GM12878 (cell line): ENCODE measurements at regions not wholly inside any gene's neighbourhood (a gene's known extent, or its start where the extent isn't known, plus 50 kb on each side); places are given as distances from the start of the nearest gene placed in this dataset.

Source experiments
- ATAC-seq: fragments of 200-7000 bp; cut with Tn5 transposase; 3 replicates; pipeline ENCODE4 v1.9.1; 2020; ENCODE audit warnings: mild to moderate bottlenecking, moderate library complexity
- BruUV-seq: library from RNA; stranded (reverse); fragments of 400-500 nt; replicated peaks from 2 replicates; lab custom pipeline; 2021; lab: Mats Ljungman, UMichigan
- CTCF ChIA-PET: fragments of 300-600 bp; sonication (Branson Sonifier 250); formaldehyde crosslinking; extraction: SDS; loops from one replicate; lab custom pipeline; 2021; ENCODE audit warnings: inconsistent platforms; lab: Yijun Ruan, JAX
- POLR2A ChIA-PET: fragments of 350-600 bp; formaldehyde crosslinking; extraction: SDS; loops from one replicate; lab custom pipeline; 2021; ENCODE audit warnings: inconsistent platforms; lab: Charles Lee
- RAD21 ChIA-PET: fragments of 300-600 bp; sonication (Branson Sonifier 250); formaldehyde crosslinking; loops from one replicate; lab custom pipeline; 2023; ENCODE audit warnings: antibody characterized with exemption; ENCODE audit not compliant: unreplicated experiment; lab: Charles Lee
- SMC1A ChIA-PET: fragments of 300-600 bp; sonication (Branson Sonifier 250); formaldehyde crosslinking; loops from one replicate; lab custom pipeline; 2023; ENCODE audit not compliant: unreplicated experiment, uncharacterized antibody; lab: Charles Lee
- DNase-seq: peaks from one replicate; pipeline ENCODE4 v3.0.0-alpha.2; 2011; ENCODE audit warnings: low read depth, low spot score
- FAIRE-seq: peaks from 3 replicates; lab custom pipeline; 2011; peaks lifted over from hg19 to GRCh38; lab: Jason Lieb, UNC
- H2AFZ ChIP-seq: 2 replicates; pipeline ENCODE4 v1.6.0; 2011; ENCODE audit warnings: low read depth, low read length, control low read depth; ENCODE audit not compliant: control insufficient read depth
- H3K27ac ChIP-seq: 2 replicates; pipeline ENCODE4 v1.5.1; 2011; ENCODE audit warnings: control low read depth; ENCODE audit not compliant: control insufficient read depth, insufficient read depth
- H3K27me3 ChIP-seq, 2 experiments: replicated peaks in 1 of 2; 2 replicates each; pipeline versions ENCODE4 v1.6.0 to v1.6.1; 2011; ENCODE audit warnings: low read length in 1 of 2; ENCODE audit not compliant: control insufficient read depth in 2 of 2, insufficient read depth in 2 of 2
- H3K36me3 ChIP-seq, 2 experiments: 2 replicates each; pipeline ENCODE4 v1.5.1; 2011; ENCODE audit warnings: low read length in 1 of 2; ENCODE audit not compliant: control insufficient read depth in 2 of 2, insufficient read depth in 2 of 2
- H3K4me1 ChIP-seq: 2 replicates; pipeline ENCODE4 v1.6.1; 2011; ENCODE audit warnings: mild to moderate bottlenecking, low read length, moderate library complexity, mixed read lengths; ENCODE audit not compliant: control insufficient read depth, insufficient read depth
- H3K4me2 ChIP-seq: 2 replicates; pipeline ENCODE4 v1.6.0; 2011; ENCODE audit warnings: control low read depth; ENCODE audit not compliant: control insufficient read depth, insufficient read depth
- H3K4me3 ChIP-seq: fragments of 200-600 bp; sonication (generic); 2 replicates; pipeline ENCODE4 v1.5.1; 2016
- H3K79me2 ChIP-seq: 2 replicates; pipeline ENCODE4 v1.6.0; 2011; ENCODE audit warnings: low read length; ENCODE audit not compliant: control insufficient read depth, insufficient read depth
- H3K9ac ChIP-seq: 2 replicates; pipeline ENCODE4 v1.8.0; 2011; ENCODE audit warnings: low read length, control low read depth, mixed read lengths; ENCODE audit not compliant: control insufficient read depth, insufficient read depth
- H3K9me3 ChIP-seq: replicated peaks from 3 replicates; pipeline ENCODE4 v1.5.1; 2011; ENCODE audit warnings: mild to moderate bottlenecking, low read length; ENCODE audit not compliant: control insufficient read depth, insufficient read depth
- H4K20me1 ChIP-seq: 2 replicates; pipeline ENCODE4 v1.6.0; 2011; ENCODE audit not compliant: control insufficient read depth, insufficient read depth
- CEBPZ ChIP-seq: fragments of 150-350 bp; IDR thresholded peaks from 2 replicates; pipeline ENCODE4 v1.6.1; 2016; ENCODE audit warnings: low read depth, low read length
- HCFC1 ChIP-seq: fragments of 150-350 bp; IDR thresholded peaks from 2 replicates; pipeline ENCODE4 v1.6.1; 2014; ENCODE audit warnings: low read length
- IRF4 ChIP-seq: IDR thresholded peaks from 2 replicates; pipeline ENCODE4 v1.6.1; 2011; ENCODE audit warnings: low read depth, low read length
- KDM1A ChIP-seq: fragments of 200-600 bp; sonication (generic); IDR thresholded peaks from 2 replicates; pipeline ENCODE4 v1.6.1; 2016; ENCODE audit warnings: borderline replicate concordance
- MXI1 ChIP-seq: fragments of 150-350 bp; IDR thresholded peaks from 2 replicates; pipeline ENCODE4 v1.6.1; 2011; ENCODE audit warnings: low read depth, mild to moderate bottlenecking, inconsistent platforms, low read length, improper control_type of control experiment
- MYB ChIP-seq: fragments of 150-350 bp; IDR thresholded peaks from 2 replicates; pipeline ENCODE4 v1.6.1; 2014; ENCODE audit warnings: mild to moderate bottlenecking, low read depth, low read length, borderline replicate concordance
- NR2F1 ChIP-seq: fragments of 450-650 bp; conservative IDR thresholded peaks from 2 replicates; pipeline ENCODE4 v1.6.1; 2017; ENCODE audit warnings: mild to moderate bottlenecking
- PKNOX1 ChIP-seq: fragments of 450-650 bp; IDR thresholded peaks from 2 replicates; pipeline ENCODE4 v1.6.1; 2016; ENCODE audit warnings: mild to moderate bottlenecking
- POLR2AphosphoS2 ChIP-seq: IDR thresholded peaks from 2 replicates; pipeline ENCODE4 v1.6.1; 2011; ENCODE audit warnings: low read depth, mild to moderate bottlenecking, low read length, improper control_type of control experiment, moderate library complexity
- PRDM15 ChIP-seq: fragments of 450-650 bp; formaldehyde crosslinking; IDR thresholded peaks from 2 replicates; pipeline ENCODE4 v1.4.0; 2020; ENCODE audit warnings: mild to moderate bottlenecking, moderate library complexity
- RELB ChIP-seq: fragments of 450-650 bp; IDR thresholded peaks from 2 replicates; pipeline ENCODE4 v1.6.1; 2017; ENCODE audit warnings: low read depth, mild to moderate bottlenecking, moderate library complexity
- SPI1 ChIP-seq: IDR thresholded peaks from 2 replicates; pipeline ENCODE4 v1.6.1; 2011; ENCODE audit warnings: low read depth, mild to moderate bottlenecking, low read length, moderate library complexity, borderline replicate concordance; ENCODE audit not compliant: insufficient read depth
- STAT1 ChIP-seq: fragments of 450-650 bp; conservative IDR thresholded peaks from 2 replicates; pipeline ENCODE4 v1.6.1; 2014; ENCODE audit warnings: antibody characterized with exemption, mild to moderate bottlenecking
- TARDBP ChIP-seq: IDR thresholded peaks from 2 replicates; pipeline ENCODE4 v1.6.1; 2016; ENCODE audit warnings: borderline replicate concordance
- TBL1XR1 ChIP-seq: IDR thresholded peaks from 2 replicates; pipeline ENCODE4 v1.6.1; 2012; ENCODE audit warnings: low read depth, low read length, improper control_type of control experiment
- ZNF622 ChIP-seq: fragments of 450-650 bp; IDR thresholded peaks from 2 replicates; pipeline ENCODE4 v1.6.1; 2017; ENCODE audit warnings: mild to moderate bottlenecking, inconsistent platforms
- WGBS: methylation state at CpG from one replicate; pipeline ENCODE4 v1.1.6; 2016; ENCODE audit warnings: low lambda C conversion rate; ENCODE audit not compliant: insufficient replicate concordance, insufficient coverage; ENCODE audit errors: missing lambda C conversion rate; 5-methylcytosine and 5-hydroxymethylcytosine counted together
- in situ Hi-C: fragments of 300-500 bp; cut with MboI; formaldehyde crosslinking; loops from 9 replicates; pipeline ENCODE4 v1.14.3; 2018; ENCODE audit warnings: mixed read lengths
- intact Hi-C: fragments of 100-400 bp; cut with micrococcal nuclease; formaldehyde crosslinking; loops from one replicate; pipeline ENCODE4 v1.14.2; 2022; ENCODE audit not compliant: unreplicated experiment

GRCh38 chr2:11975373-11975772, 228.9 kb downstream of the LPIN1 start:
- SMC1A ChIA-PET: interaction anchor here (0.6 to 2.3 kb wide), 7 partner anchors 25 to 490 kb away, joined by 3 to 8 read pairs (median 5); no protein-coding TSS in a partner anchor
- RAD21 ChIA-PET: interaction anchor here (1.2 to 1.5 kb wide), 3 partner anchors 58 to 112 kb away, joined by 3 to 6 read pairs (median 5); no protein-coding TSS in a partner anchor
- CTCF ChIA-PET: interaction anchor here (1.0 kb wide), 1 partner anchor 59 kb away, joined by 3 read pairs; no protein-coding TSS in a partner anchor
- no peak for TF ChIP-seq MXI1
- TF ChIP-seq POLR2AphosphoS2: no peak
- TF ChIP-seq KDM1A: no peak
- no peak for TF ChIP-seq RELB
- no peak for TF ChIP-seq MYB
- TF ChIP-seq HCFC1: no peak
- TF ChIP-seq PRDM15: no peak
- no peak for TF ChIP-seq CEBPZ
- no peak for TF ChIP-seq STAT1
- TF ChIP-seq SPI1: no peak
- no peak for TF ChIP-seq IRF4
- TF ChIP-seq ZNF622: no peak
- TF ChIP-seq TARDBP: no peak
- TF ChIP-seq NR2F1: no peak
- no peak for TF ChIP-seq PKNOX1
- TF ChIP-seq TBL1XR1: no peak

More at GRCh38 chr2:11975373-11975772, 228.9 kb downstream of the LPIN1 start:
- Histone ChIP-seq H3K27ac (no peak overlapping the region), H3K9me3 (peaks cover 24% of the 10 kb centered on the region), H3K4me3 (no peak overlapping the region), H3K4me2 (no peak overlapping the region), H3K36me3 (no peaks in the 10 kb centered on the region; a peak in 1 of 4 replicates), H4K20me1 (no peaks in the 10 kb centered on the region), H3K9ac (no peak overlapping the region), H2AFZ (no peak overlapping the region), H3K27me3 (no peaks in the 10 kb centered on the region), H3K4me1 (peaks cover 7% of the 10 kb centered on the region; the same call in 1 of the 2 replicates), H3K79me2 (peaks cover 4% of the 10 kb centered on the region)
- DNase-seq (no peak), ATAC-seq (peak; percentile 62), FAIRE-seq (no peak)
- WGBS: 73% methylated on average over 1 of the region's 1 CpG
- in situ Hi-C loops: no loop called here
- no TSS peak for BruUV-seq
- POLR2A ChIA-PET: no interaction called here
- intact Hi-C loops: no loop called here
